ENCODE measurements at regions not wholly inside any gene's neighbourhood (a gene's known extent, or its start where the extent isn't known, plus 50 kb on each side); places are given as distances from the start of the nearest gene placed in this dataset.

GRCh38 chr9:84076384-84076783 is 95.8 kb downstream of the RMI1 start:
- TF ChIP-seq POLR2A (IDR thresholded peaks at IDR 0.05) (no peak), CTCF (IDR thresholded peaks at IDR 0.05) (no peak)

Data from lower leg skin (tissue), 3 donors.